ENCODE measurements at regions not wholly inside any gene's neighbourhood (a gene's known extent, or its start where the extent isn't known, plus 50 kb on each side); places are given as distances from the start of the nearest gene placed in this dataset.

GRCh38 chr7:51797371-51797770 lies 480.8 kb upstream of the COBL start:
- no peak overlapping the region for H3K4me3 ChIP-seq (ENCODE audit: low read depth, low read length)
- no peaks in the 10 kb centered on the region for H3K27me3 ChIP-seq (replicated peaks)
- no peak for TF ChIP-seq CTCF (IDR thresholded peaks at IDR 0.05; ENCODE audit: low read depth, low read length, missing control alignments)
- no peak for DNase-seq
- no peak overlapping the region for H3K27ac ChIP-seq
- H3K36me3 ChIP-seq (replicated peaks), result no peaks in the 10 kb centered on the region
- in situ Hi-C loops (cut with HindIII; ENCODE audit: low pct_ligation_motif_present, low sequenced_read_pairs), result no loop called here

GRCh38 chr7:51792796-51793195 lies 476.2 kb upstream of the COBL start:
- Histone ChIP-seq H3K27ac (no peak overlapping the region), H3K27me3 (replicated peaks) (no peaks in the 10 kb centered on the region), H3K36me3 (replicated peaks) (no peaks in the 10 kb centered on the region), H3K4me3 (ENCODE audit: low read depth, low read length) (no peak overlapping the region)
- DNase-seq, result no peak
- TF ChIP-seq CTCF (IDR thresholded peaks at IDR 0.05; ENCODE audit: low read depth, low read length, missing control alignments), result no peak
- in situ Hi-C loops (cut with HindIII; ENCODE audit: low pct_ligation_motif_present, low sequenced_read_pairs), result no loop called here

- no peak for TF ChIP-seq CTCF (IDR thresholded peaks at IDR 0.05; ENCODE audit: low read depth, low read length, missing control alignments)
- no peak overlapping the region for H3K27ac ChIP-seq
- H3K4me3 ChIP-seq (ENCODE audit: low read depth, low read length), result no peak overlapping the region
- H3K27me3 ChIP-seq (replicated peaks), result no peaks in the 10 kb centered on the region
- H3K36me3 ChIP-seq (replicated peaks), result no peaks in the 10 kb centered on the region
- in situ Hi-C loops (cut with HindIII; ENCODE audit: low pct_ligation_motif_present, low sequenced_read_pairs), result no loop called here
- no peak for DNase-seq
Measured at GRCh38 chr7:51789489-51789888, 472.9 kb upstream of the COBL start.

GRCh38 chr7:51786284-51786683 lies 469.7 kb upstream of the COBL start:
- no peaks in the 10 kb centered on the region for H3K36me3 ChIP-seq (replicated peaks)
- H3K27me3 ChIP-seq (replicated peaks), result no peaks in the 10 kb centered on the region
- no peak for DNase-seq
- no peak for TF ChIP-seq CTCF (IDR thresholded peaks at IDR 0.05; ENCODE audit: low read depth, low read length, missing control alignments)
- in situ Hi-C loops (cut with HindIII; ENCODE audit: low pct_ligation_motif_present, low sequenced_read_pairs), result no loop called here
- H3K4me3 ChIP-seq (ENCODE audit: low read depth, low read length), result no peak overlapping the region
- no peak overlapping the region for H3K27ac ChIP-seq

GRCh38 chr7:51785876-51786275 lies 469.3 kb upstream of the COBL start:
- Histone ChIP-seq H3K27ac (no peak overlapping the region), H3K27me3 (replicated peaks) (no peaks in the 10 kb centered on the region), H3K36me3 (replicated peaks) (no peaks in the 10 kb centered on the region), H3K4me3 (ENCODE audit: low read depth, low read length) (no peak overlapping the region)
- DNase-seq, result no peak
- TF ChIP-seq CTCF (IDR thresholded peaks at IDR 0.05; ENCODE audit: low read depth, low read length, missing control alignments), result no peak
- in situ Hi-C loops (cut with HindIII; ENCODE audit: low pct_ligation_motif_present, low sequenced_read_pairs), result no loop called here

- DNase-seq, result no peak
- H3K4me3 ChIP-seq (ENCODE audit: low read depth, low read length), result no peak overlapping the region
- in situ Hi-C loops (cut with HindIII; ENCODE audit: low pct_ligation_motif_present, low sequenced_read_pairs), result no loop called here
- TF ChIP-seq CTCF (IDR thresholded peaks at IDR 0.05; ENCODE audit: low read depth, low read length, missing control alignments), result no peak
- H3K36me3 ChIP-seq (replicated peaks), result no peaks in the 10 kb centered on the region
- H3K27me3 ChIP-seq (replicated peaks), result no peaks in the 10 kb centered on the region
- H3K27ac ChIP-seq, result no peak overlapping the region
Measured at GRCh38 chr7:51785171-51785570, 468.6 kb upstream of the COBL start.

Data from brain microvascular endothelial cell (primary cell).